Upper lobe of left lung (tissue), 4 donors: ENCODE measurements at regions not wholly inside any gene's neighbourhood (a gene's known extent, or its start where the extent isn't known, plus 50 kb on each side); places are given as distances from the start of the nearest gene placed in this dataset.

ENCODE experiments used
- CTCF ChIP-seq, 6 experiments: fragments of 450-650 bp in 4 of 6; fragments of 200-600 bp in 2 of 6; sonication (generic) in 2 of 6; IDR thresholded peaks; one replicate each; pipeline ENCODE4 v1.5.1; 2016 to 2019; ENCODE audit warnings: antibody characterized with exemption in 6 of 6
- EP300 ChIP-seq, 4 donors: sonication (generic); formaldehyde crosslinking; IDR thresholded peaks; one replicate each; pipeline ENCODE4 v1.5.1; 2017; ENCODE audit warnings: antibody characterized with exemption in 4 of 4, control low read depth in 2 of 4
- POLR2A ChIP-seq, 4 donors: fragments of 450-650 bp; IDR thresholded peaks; one replicate each; pipeline ENCODE4 v1.5.1; 2016 to 2017; ENCODE audit warnings: antibody characterized with exemption in 4 of 4, mild to moderate bottlenecking in 2 of 4
- POLR2AphosphoS5 ChIP-seq, 2 donors: sonication (generic); formaldehyde crosslinking; IDR thresholded peaks; one replicate each; pipeline ENCODE4 v1.5.1; 2017; ENCODE audit warnings: antibody characterized with exemption in 2 of 2

DNA sequence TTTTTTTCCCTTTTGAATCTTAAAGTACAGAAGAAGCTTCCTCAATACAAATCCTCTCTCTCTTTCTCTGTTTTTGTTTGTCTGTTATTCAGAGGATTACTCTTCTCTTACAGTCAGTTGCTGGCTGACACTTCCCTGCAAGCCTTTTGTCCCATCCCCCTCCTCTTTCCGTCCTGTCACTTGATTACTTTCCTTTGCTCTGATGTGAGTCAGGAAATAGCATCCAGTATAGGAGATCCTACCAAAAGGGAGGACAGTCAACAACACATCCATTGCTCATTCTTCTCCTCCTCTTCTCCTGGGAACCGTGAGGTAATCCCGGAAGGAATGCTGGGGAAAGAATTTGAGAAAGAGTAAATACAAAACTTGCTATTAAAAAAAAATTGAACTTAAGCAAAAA, 79.3 kb upstream of the SCN7A start:
- no peak for TF ChIP-seq POLR2A (IDR thresholded peaks at IDR 0.05)
- TF ChIP-seq CTCF (IDR thresholded peaks at IDR 0.05) = no peak
- no peak for TF ChIP-seq EP300 (IDR thresholded peaks at IDR 0.05)
- TF ChIP-seq POLR2AphosphoS5 (IDR thresholded peaks at IDR 0.05) = no peak
